AML-193 (cell line): ENCODE measurements at regions not wholly inside any gene's neighbourhood (a gene's known extent, or its start where the extent isn't known, plus 50 kb on each side); places are given as distances from the start of the nearest gene placed in this dataset.

Experiments
- DNase-seq, 2 experiments: peaks; one replicate each; lab custom pipeline; 2025; lab: John Stamatoyannopoulos, UW

- no peak for DNase-seq
Measured at GRCh38 chr4:137203601-137204000, 328.7 kb downstream of the PCDH18 start.

GRCh38 chr4:137200322-137200721 is 332.0 kb downstream of the PCDH18 start:
- DNase-seq = no peak

- DNase-seq = no peak
Measured at GRCh38 chr4:137198791-137199190, 333.5 kb downstream of the PCDH18 start.

GRCh38 chr4:137194670-137195069 is 337.6 kb downstream of the PCDH18 start:
- DNase-seq = no peak

- DNase-seq = no peak
Measured at GRCh38 chr4:137193564-137193963, 338.7 kb downstream of the PCDH18 start.

GRCh38 chr4:137181293-137181899 is 350.9 kb downstream of the PCDH18 start:
- DNase-seq = no peak

GRCh38 chr4:137180349-137180748 is 351.9 kb downstream of the PCDH18 start:
- no peak for DNase-seq

- peak in 1 of 2 experiments; percentile 0 for DNase-seq
Measured at GRCh38 chr4:137156807-137157206, 375.5 kb downstream of the PCDH18 start.

- DNase-seq = no peak
Measured at GRCh38 chr4:137156054-137156453, 376.2 kb downstream of the PCDH18 start.

- no peak for DNase-seq
Measured at GRCh38 chr4:137131201-137131600, 401.1 kb downstream of the PCDH18 start.

GRCh38 chr4:137129845-137130244 is 402.4 kb downstream of the PCDH18 start:
- no peak for DNase-seq

GRCh38 chr4:137129441-137129840 is 402.9 kb downstream of the PCDH18 start:
- DNase-seq = no peak

- no peak for DNase-seq
Measured at GRCh38 chr4:137125011-137125410, 407.3 kb downstream of the PCDH18 start.

- peak; percentile 50 to 59 for DNase-seq
Measured at GRCh38 chr4:137124278-137124932, 407.9 kb downstream of the PCDH18 start.

- no peak for DNase-seq
Measured at GRCh38 chr4:137122876-137123275, 409.4 kb downstream of the PCDH18 start.

GRCh38 chr4:137116144-137116543 is 416.1 kb downstream of the PCDH18 start:
- no peak for DNase-seq

- no peak for DNase-seq
Measured at GRCh38 chr4:137106733-137107132, 425.6 kb downstream of the PCDH18 start.

GRCh38 chr4:137106287-137106686 is 426.0 kb downstream of the PCDH18 start:
- no peak for DNase-seq

GRCh38 chr4:137090951-137091350 is 441.3 kb downstream of the PCDH18 start:
- no peak for DNase-seq

GRCh38 chr4:137083571-137084135 is 448.6 kb downstream of the PCDH18 start:
- no peak for DNase-seq

GRCh38 chr4:137082061-137082460 is 450.2 kb downstream of the PCDH18 start:
- no peak for DNase-seq

GRCh38 chr4:137076908-137077307 is 455.4 kb downstream of the PCDH18 start:
- no peak for DNase-seq

- DNase-seq = no peak
Measured at GRCh38 chr4:137075586-137075985, 456.7 kb downstream of the PCDH18 start.

- no peak for DNase-seq
Measured at GRCh38 chr4:137070614-137071013, 461.7 kb downstream of the PCDH18 start.
